A549 (cell line): ENCODE measurements at regions not wholly inside any gene's neighbourhood (a gene's known extent, or its start where the extent isn't known, plus 50 kb on each side); places are given as distances from the start of the nearest gene placed in this dataset.

ENCODE experiments used
- ATAC-seq, 2 experiments: fragments of 200-7000 bp in 1 of 2; fragments of >200 bp in 1 of 2; cut with Nextera tagmentation in 1 of 2; cut with Tn5 transposase in 1 of 2; 3 replicates each; pipeline versions ENCODE4 v1.8.0 to v1.9.1; 2018 to 2020; ENCODE audit warnings: mild to moderate bottlenecking in 1 of 2, moderate library complexity in 1 of 2
- CTCF ChIA-PET: fragments of 300-600 bp; sonication (Branson Sonifier 250); formaldehyde crosslinking; extraction: SDS; loops from one replicate; lab custom pipeline; 2021; ENCODE audit warnings: antibody characterized with exemption, inconsistent platforms; lab: Yijun Ruan, JAX
- POLR2A ChIA-PET: fragments of 350-600 bp; formaldehyde crosslinking; extraction: SDS; loops from one replicate; lab custom pipeline; 2021; ENCODE audit warnings: antibody characterized with exemption, inconsistent platforms; lab: Yijun Ruan, JAX
- DNase-seq, 2 experiments: peaks; one replicate each; pipeline versions ENCODE4 v3.0.0 to v3.0.0-alpha.2; 2011 to 2016; ENCODE audit warnings: low read depth in 1 of 2, low spot score in 1 of 2
- FAIRE-seq: peaks from 2 replicates; lab custom pipeline; 2011; peaks lifted over from hg19 to GRCh38; lab: Jason Lieb, UNC
- H3K27ac ChIP-seq, 2 experiments: fragments of >200 bp; sonication (Bioruptor Twin); formaldehyde crosslinking; 3 replicates each; pipeline ENCODE4 v1.5.1; 2016 to 2017
- H3K4me1 ChIP-seq: fragments of >200 bp; sonication (Bioruptor Twin); formaldehyde crosslinking; 3 replicates; pipeline ENCODE4 v1.6.1; 2016
- H3K4me2 ChIP-seq: fragments of >200 bp; sonication (Bioruptor Twin); formaldehyde crosslinking; 3 replicates; pipeline ENCODE4 v1.6.1; 2016
- H3K4me3 ChIP-seq: fragments of >200 bp; sonication (Bioruptor Twin); formaldehyde crosslinking; 3 replicates; pipeline ENCODE4 v1.5.1; 2016
- H3K9me3 ChIP-seq: fragments of >200 bp; sonication (Bioruptor Twin); formaldehyde crosslinking; 3 replicates; pipeline ENCODE4 v1.6.1; 2016
- BHLHE40 ChIP-seq: IDR thresholded peaks from 2 replicates; pipeline ENCODE4 v1.6.1; 2012; ENCODE audit warnings: low read depth, low read length, inconsistent platforms
- CEBPB ChIP-seq, 2 experiments: fragments of >200 bp in 1 of 2; sonication (Bioruptor Twin) in 1 of 2; formaldehyde crosslinking in 1 of 2; IDR thresholded peaks; 2 replicates each; pipeline ENCODE4 v1.6.1; 2012 to 2016
- CHD4 ChIP-seq: fragments of 200-600 bp; sonication (generic); IDR thresholded peaks from 2 replicates; pipeline ENCODE4 v1.6.1; 2016; ENCODE audit warnings: antibody characterized with exemption, mild to moderate bottlenecking, borderline replicate concordance
- FOSB ChIP-seq: fragments of 250-450 bp; sonication (Bioruptor Pico); IDR thresholded peaks from 2 replicates; pipeline ENCODE4 v1.5.0; 2020; ENCODE audit warnings: mild to moderate bottlenecking, moderate library complexity
- FOSL2 ChIP-seq, 2 experiments: fragments of 450-650 bp in 1 of 2; fragments of >200 bp in 1 of 2; sonication (Bioruptor Twin) in 1 of 2; formaldehyde crosslinking; IDR thresholded peaks; 2 replicates each; pipeline versions ENCODE4 v1.5.0 to v1.6.1; 2016 to 2020; ENCODE audit warnings: mild to moderate bottlenecking in 1 of 2, moderate library complexity in 1 of 2
- HDAC2 ChIP-seq: fragments of 200-600 bp; sonication (generic); IDR thresholded peaks from 2 replicates; pipeline ENCODE4 v1.6.1; 2016
- HOXA7 ChIP-seq: fragments of 250-450 bp; sonication (Bioruptor Pico); IDR thresholded peaks from 2 replicates; pipeline ENCODE4 v1.5.0; 2020; ENCODE audit warnings: mild to moderate bottlenecking, moderate library complexity
- MAX ChIP-seq: IDR thresholded peaks from 2 replicates; pipeline ENCODE4 v1.6.1; 2012
- MAZ ChIP-seq: fragments of 150-350 bp; IDR thresholded peaks from 2 replicates; pipeline ENCODE4 v1.6.1; 2014; ENCODE audit warnings: antibody characterized with exemption, low read depth, low read length, borderline replicate concordance
- MYC ChIP-seq: IDR thresholded peaks from 2 replicates; pipeline ENCODE4 v1.6.1; 2012; ENCODE audit warnings: mild to moderate bottlenecking, inconsistent platforms, low read length, improper control_type of control experiment, borderline replicate concordance
- POLR2AphosphoS2 ChIP-seq: conservative IDR thresholded peaks from 2 replicates; pipeline ENCODE4 v1.6.1; 2012; ENCODE audit warnings: low read length, improper control_type of control experiment, inconsistent platforms
- RARB ChIP-seq: fragments of 250-450 bp; sonication (Bioruptor Pico); IDR thresholded peaks from 2 replicates; pipeline ENCODE4 v1.8.0; 2021; ENCODE audit warnings: mild to moderate bottlenecking, moderate library complexity
- RCOR1 ChIP-seq: fragments of 150-350 bp; IDR thresholded peaks from 2 replicates; pipeline ENCODE4 v1.6.1; 2014; ENCODE audit warnings: antibody characterized with exemption, low read length, low read depth
- TFCP2L1 ChIP-seq: fragments of 250-450 bp; sonication (Bioruptor Pico); IDR thresholded peaks from 2 replicates; pipeline ENCODE4 v1.5.0; 2021; ENCODE audit warnings: mild to moderate bottlenecking
- ZFP36 ChIP-seq: fragments of 450-650 bp; IDR thresholded peaks from 2 replicates; pipeline ENCODE4 v1.6.1; 2014; ENCODE audit warnings: borderline replicate concordance; ENCODE audit not compliant: partially characterized antibody
- ZNF302 ChIP-seq: fragments of 250-450 bp; sonication (Bioruptor Pico); IDR thresholded peaks from 2 replicates; pipeline ENCODE4 v1.9.0; 2021; ENCODE audit warnings: inconsistent platforms, mild to moderate bottlenecking, moderate library complexity
- WGBS: methylation state at CpG from one replicate; pipeline ENCODE4 v1.1.6; 2017; ENCODE audit errors: missing lambda C conversion rate; 5-methylcytosine and 5-hydroxymethylcytosine counted together
- TF ChIP-seq, protein P1 (sequence below): fragments of 450-650 bp; IDR thresholded peaks from 2 replicates; pipeline ENCODE4 v1.6.1; 2014; ENCODE audit warnings: antibody characterized with exemption
- TF ChIP-seq, protein P2 (sequence below): IDR thresholded peaks from 2 replicates; pipeline ENCODE4 v1.6.1; 2012
- TF ChIP-seq, protein P3 (sequence below): fragments of >200 bp; sonication (Bioruptor Twin); formaldehyde crosslinking; IDR thresholded peaks from 3 replicates; pipeline ENCODE4 v1.5.1; 2016

- ChIA-PET CTCF (no interaction called here), POLR2A (no interaction called here)
- Histone ChIP-seq H3K27ac (no peak overlapping the region), H3K4me3 (no peak overlapping the region), H3K9me3 (no peaks in the 10 kb centered on the region), H3K4me1 (no peaks in the 10 kb centered on the region), H3K4me2 (no peak overlapping the region)
- TF ChIP-seq FOSB (CRISPR knock-in tag) (no peak), RCOR1 (no peak), RARB (CRISPR knock-in tag) (no peak), HDAC2 (no peak), TFCP2L1 (CRISPR knock-in tag) (no peak)
- TF ChIP-seq, protein P1, sequence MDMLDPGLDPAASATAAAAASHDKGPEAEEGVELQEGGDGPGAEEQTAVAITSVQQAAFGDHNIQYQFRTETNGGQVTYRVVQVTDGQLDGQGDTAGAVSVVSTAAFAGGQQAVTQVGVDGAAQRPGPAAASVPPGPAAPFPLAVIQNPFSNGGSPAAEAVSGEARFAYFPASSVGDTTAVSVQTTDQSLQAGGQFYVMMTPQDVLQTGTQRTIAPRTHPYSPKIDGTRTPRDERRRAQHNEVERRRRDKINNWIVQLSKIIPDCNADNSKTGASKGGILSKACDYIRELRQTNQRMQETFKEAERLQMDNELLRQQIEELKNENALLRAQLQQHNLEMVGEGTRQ = no peak
- WGBS = 10% methylated on average over 4 of the region's 4 CpGs
- DNase-seq (no peak), FAIRE-seq (no peak), ATAC-seq (no peak)
These were observed 833.8 kb upstream of the PIK3C3 start for GRCh38 chr18:41121116-41121826.

GRCh38 chr18:41119031-41119430 lies 836.0 kb upstream of the PIK3C3 start:
- FAIRE-seq (no peak), DNase-seq (no peak), ATAC-seq (no peak)
- CTCF ChIA-PET = no interaction called here
- 10% methylated on average over 3 of the region's 3 CpGs for WGBS
- POLR2A ChIA-PET = no interaction called here
- Histone ChIP-seq H3K27ac (no peak overlapping the region), H3K4me3 (no peak overlapping the region), H3K4me1 (no peaks in the 10 kb centered on the region), H3K9me3 (no peaks in the 10 kb centered on the region), H3K4me2 (no peak overlapping the region)
- TF ChIP-seq MAX (no peak), POLR2AphosphoS2 (no peak), CHD4 (no peak), ZNF302 (CRISPR knock-in tag) (no peak)
- TF ChIP-seq, protein P1 = no peak
- TF ChIP-seq, protein P2, sequence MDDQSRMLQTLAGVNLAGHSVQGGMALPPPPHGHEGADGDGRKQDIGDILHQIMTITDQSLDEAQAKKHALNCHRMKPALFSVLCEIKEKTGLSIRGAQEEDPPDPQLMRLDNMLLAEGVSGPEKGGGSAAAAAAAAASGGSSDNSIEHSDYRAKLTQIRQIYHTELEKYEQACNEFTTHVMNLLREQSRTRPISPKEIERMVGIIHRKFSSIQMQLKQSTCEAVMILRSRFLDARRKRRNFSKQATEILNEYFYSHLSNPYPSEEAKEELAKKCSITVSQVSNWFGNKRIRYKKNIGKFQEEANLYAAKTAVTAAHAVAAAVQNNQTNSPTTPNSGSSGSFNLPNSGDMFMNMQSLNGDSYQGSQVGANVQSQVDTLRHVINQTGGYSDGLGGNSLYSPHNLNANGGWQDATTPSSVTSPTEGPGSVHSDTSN = no peak

DNA sequence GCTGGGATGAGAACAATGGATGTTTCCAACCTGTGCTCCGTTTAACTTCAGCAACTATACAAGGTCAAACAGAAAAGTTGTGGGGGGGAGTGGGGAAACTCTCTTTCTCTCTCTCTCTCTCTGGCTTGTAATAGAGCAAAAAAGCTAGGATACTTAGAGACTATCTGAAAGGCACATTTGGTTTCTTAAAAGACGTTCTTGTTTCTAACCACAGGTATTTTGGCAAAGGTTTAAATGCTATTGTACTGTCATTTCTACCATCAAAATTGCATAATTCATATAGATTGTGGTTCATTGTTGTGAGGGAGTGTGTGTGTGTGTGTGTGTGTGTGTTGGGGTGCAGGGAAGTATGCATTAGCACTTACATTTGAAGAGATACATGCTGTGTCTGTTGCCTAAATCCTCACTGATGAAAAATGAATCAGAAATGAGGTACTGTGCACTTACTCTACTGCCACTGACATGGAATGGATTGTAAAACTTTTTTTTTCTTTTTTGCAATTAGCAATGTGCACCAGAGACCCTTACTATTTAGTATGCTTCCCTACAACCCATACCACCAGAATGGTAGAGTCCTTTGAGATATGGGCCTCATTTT lies 841.0 kb upstream of the PIK3C3 start:
- 0% methylated on average over 2 of the region's 2 CpGs for WGBS
- ATAC-seq (no peak), DNase-seq (no peak), FAIRE-seq (no peak)
- TF ChIP-seq FOSL2 (IDR thresholded peaks at IDR 0.05) (no peak), FOSL2 (CRISPR knock-in tag; IDR thresholded peaks at IDR 0.05) (no peak), MAZ (no peak), ZNF302 (CRISPR knock-in tag) (no peak), MYC (no peak), BHLHE40 (no peak), ZFP36 (no peak), HOXA7 (CRISPR knock-in tag) (no peak), CEBPB (IDR thresholded peaks at IDR 0.05) (no peak)
- TF ChIP-seq, protein P3, sequence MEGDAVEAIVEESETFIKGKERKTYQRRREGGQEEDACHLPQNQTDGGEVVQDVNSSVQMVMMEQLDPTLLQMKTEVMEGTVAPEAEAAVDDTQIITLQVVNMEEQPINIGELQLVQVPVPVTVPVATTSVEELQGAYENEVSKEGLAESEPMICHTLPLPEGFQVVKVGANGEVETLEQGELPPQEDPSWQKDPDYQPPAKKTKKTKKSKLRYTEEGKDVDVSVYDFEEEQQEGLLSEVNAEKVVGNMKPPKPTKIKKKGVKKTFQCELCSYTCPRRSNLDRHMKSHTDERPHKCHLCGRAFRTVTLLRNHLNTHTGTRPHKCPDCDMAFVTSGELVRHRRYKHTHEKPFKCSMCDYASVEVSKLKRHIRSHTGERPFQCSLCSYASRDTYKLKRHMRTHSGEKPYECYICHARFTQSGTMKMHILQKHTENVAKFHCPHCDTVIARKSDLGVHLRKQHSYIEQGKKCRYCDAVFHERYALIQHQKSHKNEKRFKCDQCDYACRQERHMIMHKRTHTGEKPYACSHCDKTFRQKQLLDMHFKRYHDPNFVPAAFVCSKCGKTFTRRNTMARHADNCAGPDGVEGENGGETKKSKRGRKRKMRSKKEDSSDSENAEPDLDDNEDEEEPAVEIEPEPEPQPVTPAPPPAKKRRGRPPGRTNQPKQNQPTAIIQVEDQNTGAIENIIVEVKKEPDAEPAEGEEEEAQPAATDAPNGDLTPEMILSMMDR = no peak
- H3K4me1 ChIP-seq = no peaks in the 10 kb centered on the region
- CTCF ChIA-PET = no interaction called here
- H3K4me2 ChIP-seq = no peak overlapping the region
- H3K27ac ChIP-seq = no peak overlapping the region
- no peak overlapping the region for H3K4me3 ChIP-seq
- no peaks in the 10 kb centered on the region for H3K9me3 ChIP-seq
- POLR2A ChIA-PET = no interaction called here
